ENCODE measurements at regions not wholly inside any gene's neighbourhood (a gene's known extent, or its start where the extent isn't known, plus 50 kb on each side); places are given as distances from the start of the nearest gene placed in this dataset.
"Not testable (repeated sequence)": the region's sequence is repeated elsewhere in the genome, so short reads cannot be mapped to it uniquely, and the experiment has no call there.

DNA sequence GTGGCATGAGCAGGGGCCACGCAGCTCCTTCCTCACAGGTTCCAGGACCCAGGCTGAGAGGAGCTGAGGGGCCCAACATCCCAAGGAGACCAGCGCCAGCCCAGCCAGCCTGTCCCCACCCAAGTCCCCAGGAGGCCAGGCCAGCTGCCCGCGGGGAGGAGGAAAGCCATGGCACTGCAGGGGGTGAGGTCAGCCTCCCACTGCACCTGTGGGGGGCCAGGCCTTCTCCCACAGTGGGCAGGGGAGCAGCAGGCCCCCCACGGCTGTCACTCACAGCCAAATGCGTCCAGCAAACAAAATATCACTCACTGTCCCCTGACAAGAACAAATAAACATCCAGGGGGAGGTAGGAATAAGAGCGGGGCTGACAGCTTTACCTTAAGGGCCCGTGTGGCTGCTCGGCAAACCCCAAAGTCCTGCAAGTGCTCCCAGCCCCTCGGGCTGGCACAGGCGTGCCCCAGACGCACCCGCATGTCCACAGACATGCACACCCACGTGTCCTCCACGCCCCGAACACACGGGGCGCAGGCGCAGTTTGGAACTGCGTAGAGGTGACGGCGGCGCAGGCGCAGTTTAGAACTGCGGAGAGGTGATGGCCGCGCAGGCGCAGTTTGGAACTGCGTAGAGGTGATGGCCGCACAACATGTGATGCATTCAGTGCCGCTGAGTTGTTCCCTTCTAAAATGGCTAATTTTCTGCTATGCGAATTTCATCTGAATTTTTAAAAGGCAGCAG, 291.1 kb downstream of the FOXL1 start:
- no peak for ATAC-seq

DNA sequence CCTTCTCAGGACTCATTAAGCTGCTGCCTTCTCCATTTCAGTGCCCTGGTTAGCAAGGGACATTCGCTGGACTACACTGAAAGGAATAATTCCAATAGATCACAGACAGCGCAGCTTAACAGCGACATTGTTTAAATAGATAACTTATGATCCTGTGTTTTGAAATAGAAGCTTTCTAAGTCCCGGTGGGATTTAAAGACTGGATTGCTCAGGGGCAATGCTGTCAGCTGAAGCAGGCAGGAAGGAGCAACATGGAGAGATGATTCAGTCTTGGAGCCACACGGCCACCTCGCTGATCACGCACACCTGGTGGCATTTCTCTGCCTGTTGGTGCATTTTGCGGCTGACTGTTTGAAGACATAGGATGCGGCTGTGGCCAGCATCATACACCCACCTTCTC, 292.0 kb downstream of the FOXL1 start:
- ATAC-seq, result no peak

DNA sequence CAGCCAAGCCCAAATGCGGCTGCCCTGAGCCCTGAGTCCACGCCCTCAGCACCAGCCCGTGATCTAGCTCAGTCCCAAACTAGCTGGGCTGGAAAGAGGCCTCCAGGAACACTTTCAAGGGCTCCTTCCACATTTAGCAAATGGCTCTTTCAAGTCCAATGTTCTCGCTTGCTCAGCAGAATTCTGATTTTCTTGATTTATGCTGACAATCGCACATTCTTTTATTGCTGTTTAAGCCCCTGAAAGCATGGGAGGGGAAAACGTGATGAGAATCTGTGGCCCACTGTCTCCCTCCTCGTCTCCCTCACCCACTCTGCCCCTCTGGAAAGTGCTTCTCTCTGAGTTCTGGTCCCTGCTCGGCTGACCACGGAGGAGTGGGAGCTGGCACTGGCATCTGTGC, 293.8 kb downstream of the FOXL1 start:
- no peak for ATAC-seq

DNA sequence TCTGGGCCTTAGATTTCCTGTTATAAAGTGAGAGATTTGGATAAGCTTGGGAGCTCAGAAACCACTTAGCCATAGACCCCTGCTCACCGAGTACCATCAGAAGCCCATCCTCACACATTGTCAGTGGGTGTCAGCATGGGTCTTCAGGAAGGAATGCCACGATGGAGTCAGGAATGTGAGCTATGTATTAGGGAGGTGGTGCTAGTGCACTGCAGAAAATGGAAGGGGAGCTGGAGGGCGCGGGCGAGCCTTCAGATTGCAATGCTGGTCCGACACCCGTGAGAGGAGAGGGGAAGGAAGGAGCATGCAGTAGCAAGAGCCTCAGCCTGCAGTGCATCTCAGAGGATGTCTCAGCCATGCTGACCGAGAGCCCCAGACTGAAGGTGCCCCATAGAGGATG, 294.5 kb downstream of the FOXL1 start:
- no peak for ATAC-seq

DNA sequence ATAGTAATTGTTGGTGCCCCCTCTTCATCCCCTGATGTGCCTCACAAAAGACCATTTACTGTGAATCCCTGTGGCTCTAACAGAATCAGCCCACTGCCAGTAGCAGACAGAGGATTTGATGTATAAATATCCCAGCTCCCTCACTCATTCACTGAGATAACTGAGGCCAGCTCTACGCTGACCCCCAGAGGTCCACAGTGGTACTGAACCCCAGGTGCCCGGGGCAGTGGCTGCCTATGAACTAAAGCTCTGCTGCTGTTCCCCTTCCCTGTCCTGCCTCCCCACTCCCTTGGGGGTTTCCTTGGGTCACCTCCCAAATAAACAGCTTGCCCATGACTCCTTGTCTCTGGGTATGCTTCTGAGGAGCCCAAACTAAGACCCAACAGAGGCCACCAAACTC, 295.8 kb downstream of the FOXL1 start:
- ATAC-seq, result no peak

DNA sequence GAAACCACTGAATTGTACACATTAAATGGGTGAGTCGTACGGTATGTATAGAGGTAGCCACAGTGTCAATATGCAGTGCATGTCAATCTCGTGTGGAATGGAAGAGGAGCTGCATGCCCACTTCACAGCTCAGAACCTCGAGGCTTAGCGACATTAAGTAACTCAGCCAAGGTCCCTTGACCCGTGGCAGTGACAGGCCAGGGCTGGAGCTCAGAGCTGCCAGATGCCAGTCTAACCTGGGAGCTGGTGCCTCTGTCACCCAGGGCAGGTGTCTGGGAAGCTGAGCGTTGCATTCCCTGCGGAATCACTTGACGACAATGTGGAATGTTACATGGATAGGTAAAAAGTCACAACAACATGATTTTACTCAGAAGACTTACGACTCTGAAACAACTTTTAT, 298.1 kb downstream of the FOXL1 start:
- no peak for ATAC-seq

DNA sequence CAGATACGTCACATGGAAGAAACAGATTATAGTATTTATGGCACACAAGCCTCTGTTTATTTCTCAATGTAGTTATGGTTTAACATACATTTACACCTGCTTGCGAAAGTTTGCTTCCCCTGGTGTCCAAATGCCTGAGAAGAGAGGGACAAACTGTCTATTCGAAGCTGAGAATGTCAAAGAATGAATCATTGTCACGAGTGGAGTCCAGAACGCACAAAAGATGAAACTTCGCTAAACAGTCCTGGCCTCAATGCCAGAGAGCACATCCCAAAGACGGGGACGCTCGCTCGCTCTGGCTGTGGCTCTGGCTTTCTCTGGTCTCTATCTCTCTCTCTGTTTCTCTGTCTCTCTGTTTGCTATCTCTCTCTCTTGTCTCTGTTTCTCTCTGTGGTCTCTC, 298.8 kb downstream of the FOXL1 start:
- ATAC-seq, result no peak

DNA sequence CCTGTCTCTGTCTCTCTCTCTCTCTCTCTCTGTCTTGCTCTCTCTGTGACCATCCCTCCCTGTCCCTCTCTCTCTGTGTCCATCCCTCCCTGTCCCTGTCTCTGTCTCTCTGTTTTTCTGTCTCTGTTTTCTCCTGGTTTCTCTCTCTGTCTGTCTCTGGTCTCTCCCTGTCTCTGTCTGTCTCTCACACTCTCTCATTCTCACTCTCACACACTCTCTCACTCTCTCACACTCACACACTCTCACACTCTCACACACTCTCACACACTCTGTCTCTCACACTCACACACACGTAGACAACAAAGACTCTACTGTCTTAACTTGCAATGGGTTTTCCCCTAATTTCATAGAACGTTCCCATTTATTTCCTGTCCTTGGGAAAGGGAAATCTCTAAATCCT, 299.5 kb downstream of the FOXL1 start:
- no peak for ATAC-seq

DNA sequence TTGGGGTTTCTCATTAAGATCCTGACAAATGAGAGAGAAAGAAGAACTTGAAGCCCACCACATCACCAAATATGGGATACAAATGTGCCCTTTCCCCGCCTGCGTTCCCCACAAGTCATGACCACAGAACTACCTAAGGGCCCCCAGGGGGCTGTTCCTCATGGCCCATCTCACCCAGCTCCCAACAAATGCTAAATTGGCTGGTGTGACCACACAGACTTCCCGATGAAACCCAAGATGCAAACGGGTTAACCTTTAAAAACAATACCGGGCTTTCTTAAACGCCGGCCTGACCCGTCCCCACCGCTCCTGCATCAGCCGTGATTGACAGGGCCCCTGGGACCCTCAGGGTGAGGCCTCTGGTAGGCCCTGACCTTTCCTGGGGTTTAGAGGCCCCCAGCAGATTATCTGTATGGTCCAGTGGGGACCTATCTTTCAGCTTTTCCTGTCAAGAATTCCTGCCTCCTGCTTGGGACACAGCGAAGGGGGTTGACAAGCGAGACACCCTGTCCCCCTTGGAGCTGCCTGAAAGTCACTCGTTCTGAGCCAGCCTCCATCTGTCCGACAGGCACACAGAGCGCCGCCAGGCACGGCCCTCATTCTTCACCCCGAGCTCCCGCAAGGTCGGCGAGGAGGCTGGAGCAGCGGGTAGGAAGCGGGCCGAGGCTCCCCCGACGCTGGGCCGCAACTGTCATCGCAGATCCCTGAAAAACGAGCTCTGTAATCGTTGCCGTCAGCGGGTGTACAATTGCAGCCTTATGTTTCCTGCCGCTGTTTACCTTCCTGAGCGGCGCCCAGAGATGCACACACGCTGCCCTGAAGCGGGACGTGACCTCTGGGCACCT, 300.1 kb downstream of the FOXL1 start:
- ATAC-seq, result no peak

DNA sequence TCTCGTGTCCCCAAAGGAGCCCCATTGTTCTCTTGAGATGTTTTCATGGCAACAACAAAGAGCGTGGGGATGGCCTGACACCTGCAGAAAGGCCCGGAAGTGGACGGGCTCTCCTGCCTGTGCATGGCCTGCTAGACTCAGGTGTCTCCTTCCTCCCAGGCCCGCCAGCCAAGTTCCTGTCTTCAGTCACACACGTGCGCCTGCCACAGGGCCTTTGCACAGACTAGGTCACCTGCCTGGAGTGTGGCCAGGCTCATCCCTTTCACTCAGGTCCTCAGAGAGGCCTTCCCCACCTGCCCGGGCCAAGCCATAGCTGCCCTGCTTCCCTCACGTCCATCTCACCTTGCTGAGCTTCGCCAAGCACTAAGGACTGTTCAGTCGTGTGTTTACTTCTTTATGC, 300.9 kb downstream of the FOXL1 start:
- ATAC-seq, result no peak

DNA sequence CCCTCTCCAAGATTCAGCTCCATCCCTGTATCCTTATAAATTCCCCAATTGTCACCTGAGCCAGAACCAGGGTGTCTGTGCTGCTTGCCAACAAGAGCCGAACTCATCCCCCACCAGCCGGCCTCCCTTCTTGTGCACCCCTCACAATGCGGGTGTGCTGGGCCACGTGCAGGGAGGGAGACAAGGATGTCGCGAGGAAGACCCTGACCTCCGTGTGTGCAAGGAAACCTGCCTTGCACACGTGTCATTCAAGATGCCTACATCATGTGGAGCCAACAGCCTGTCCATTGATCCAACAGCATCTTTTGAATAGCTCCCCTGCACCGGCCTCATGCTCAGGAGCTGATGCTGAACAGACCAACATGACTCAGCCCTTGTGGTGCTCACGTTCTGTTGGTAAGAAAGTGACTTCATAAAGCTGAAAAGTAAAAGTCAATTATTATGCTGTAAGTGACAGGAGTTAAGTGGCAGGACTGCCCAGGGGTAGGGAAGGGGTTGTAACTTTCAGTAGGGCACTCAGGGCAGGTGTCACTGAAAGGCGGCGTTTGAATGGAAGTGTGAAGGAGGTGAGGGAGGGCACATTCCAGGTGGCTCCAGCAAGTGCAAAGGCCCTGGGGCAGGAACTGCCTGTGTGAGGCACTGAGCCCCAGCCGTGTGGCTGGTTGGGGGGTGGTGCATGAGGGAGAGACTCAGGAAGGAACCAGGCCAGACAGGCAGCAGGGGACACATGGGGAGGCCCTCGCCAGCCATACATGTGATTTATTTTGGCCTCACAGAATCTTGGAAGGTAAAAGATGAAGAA, 302.2 kb downstream of the FOXL1 start:
- no peak for ATAC-seq

DNA sequence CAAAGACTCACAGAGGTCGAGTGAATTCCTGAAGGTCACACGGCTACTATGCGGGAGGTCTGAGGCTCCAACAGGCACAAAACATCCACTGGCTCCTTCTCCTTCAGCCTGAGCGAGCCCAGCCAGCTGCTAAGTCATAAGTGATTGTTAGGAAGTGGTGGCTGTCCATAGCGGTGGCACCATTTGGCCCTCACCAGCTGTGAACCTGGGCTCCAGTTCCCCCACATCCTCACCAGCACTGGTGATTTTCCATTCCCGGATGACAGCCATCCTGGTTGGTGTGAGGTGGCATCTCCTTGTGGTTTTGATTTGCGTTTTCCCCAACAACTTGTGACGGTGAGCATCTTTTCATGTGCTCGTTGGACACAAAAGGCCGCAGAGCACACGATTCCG, 302.8 kb downstream of the FOXL1 start:
- ATAC-seq, result no peak

DNA sequence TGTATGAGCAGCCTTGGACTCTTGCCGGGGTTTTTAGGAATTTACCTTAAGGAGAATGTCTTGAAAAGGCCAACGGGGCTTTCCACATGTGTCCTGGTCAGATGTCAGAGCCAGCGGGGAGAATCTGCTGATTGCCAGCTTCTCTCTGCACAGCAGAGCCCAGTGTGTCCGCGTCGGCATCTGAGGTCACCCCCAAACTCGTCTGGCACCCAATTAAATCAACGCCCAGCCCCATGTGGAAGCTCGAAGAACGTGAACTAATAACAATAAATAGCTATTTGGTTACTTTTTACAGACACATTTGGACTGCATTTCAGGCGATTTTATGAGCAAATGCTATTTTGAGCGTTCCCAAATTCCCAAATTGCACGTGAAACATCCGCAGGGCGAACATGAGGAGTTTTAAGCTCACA, 303.5 kb downstream of the FOXL1 start:
- no peak for ATAC-seq

DNA sequence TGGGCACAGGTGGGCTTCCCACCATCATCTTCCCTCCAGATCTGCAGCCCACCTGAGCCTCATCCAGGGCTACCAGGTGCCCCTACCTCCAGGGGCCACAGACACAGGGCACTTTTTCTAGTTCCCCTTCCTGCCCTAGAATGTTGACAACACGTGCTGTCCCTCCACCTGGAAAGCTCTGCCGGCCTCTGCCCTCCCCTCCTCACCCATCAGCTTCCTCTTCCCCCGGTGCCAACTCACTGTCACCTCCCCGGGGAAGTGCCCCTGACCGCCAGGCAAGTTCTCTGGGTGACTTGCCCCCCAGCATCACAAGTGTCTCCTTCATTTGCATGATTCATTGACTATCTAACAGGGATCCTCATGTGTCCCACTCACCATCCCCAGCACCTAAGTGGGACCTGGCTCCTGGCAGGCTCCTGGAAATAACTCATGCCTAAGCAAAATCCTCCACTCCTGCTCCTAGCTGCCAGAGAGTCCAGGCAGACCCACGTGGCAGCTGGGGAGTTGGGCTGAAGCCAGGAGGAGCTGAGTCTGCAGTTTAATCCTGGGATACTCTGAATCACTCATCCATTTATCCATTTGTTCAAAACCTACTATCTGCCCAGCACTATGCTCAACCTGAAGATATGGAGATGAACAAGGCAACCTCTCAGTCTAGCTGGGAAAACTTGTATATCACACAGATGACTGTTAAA, 304.4 kb downstream of the FOXL1 start:
- no peak for ATAC-seq

DNA sequence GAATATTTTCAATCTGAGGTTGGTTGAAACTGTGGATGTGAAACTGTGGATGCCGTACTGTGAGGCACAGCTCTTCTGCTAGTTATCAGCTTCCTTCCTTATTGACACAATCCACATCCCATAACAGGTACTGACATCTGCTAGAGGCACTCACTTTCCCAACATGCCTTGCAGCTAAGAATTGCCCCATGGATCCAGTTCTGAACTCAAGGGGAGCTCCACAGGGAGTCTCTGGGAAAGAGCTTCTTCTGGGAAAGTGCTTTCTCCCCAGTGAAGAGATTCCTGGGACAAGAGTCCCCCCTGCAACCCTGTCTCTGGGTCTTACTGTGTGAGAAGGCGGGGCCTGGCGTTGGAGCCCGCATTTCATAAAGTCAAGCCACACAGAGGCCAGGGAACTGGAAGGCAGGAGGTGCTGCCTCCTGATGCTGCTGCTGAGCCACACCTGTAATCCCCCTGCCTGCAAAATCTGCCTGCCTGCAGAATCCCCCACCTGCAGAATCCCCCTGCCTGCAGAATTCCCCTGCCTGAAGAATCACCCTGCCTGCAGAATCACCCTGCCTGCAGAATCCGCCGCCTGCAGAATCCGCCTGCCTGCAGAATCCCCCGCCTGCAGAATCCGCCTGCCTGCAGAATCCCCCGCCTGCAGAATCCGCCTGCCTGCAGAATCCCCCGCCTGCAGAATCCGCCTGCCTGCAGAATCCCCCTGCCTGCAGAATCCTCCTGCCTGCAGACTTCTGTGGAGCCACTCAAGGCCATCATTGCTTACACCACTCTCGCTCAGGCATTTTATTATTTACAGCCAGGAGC, 305.4 kb downstream of the FOXL1 start:
- no peak for ATAC-seq

DNA sequence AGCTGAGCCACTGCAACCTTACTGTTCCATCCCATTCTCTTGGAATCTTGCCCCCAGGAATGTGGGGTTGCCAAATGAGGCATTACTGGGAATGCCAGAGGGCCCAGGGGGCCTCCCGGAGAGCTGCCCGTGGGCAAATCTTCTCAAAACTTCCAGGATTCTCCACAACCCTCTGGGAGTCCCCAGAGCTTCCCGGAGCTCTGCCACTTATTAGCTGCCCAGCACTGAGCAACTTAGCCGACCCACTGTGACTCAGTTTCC, 306.0 kb downstream of the FOXL1 start:
- ATAC-seq, result no peak

DNA sequence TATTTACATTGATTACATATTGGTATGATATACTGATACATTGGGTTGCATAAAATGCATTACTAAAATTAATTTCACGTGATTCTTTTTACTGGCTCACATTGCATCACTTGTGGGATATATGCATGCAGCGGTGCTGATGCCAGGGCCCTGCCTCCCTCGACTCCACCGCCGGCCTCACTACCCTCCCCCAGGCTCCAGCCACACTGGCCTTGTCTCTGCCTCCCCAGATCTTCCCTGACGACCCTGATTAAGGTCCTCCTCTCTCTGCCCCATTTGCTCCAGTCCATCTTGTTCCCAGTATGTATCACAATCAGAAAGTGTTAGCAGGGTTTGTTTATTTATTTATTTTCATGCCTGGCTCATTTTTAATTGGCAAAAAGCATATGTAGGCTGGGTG, 306.8 kb downstream of the FOXL1 start:
- no peak for ATAC-seq

DNA sequence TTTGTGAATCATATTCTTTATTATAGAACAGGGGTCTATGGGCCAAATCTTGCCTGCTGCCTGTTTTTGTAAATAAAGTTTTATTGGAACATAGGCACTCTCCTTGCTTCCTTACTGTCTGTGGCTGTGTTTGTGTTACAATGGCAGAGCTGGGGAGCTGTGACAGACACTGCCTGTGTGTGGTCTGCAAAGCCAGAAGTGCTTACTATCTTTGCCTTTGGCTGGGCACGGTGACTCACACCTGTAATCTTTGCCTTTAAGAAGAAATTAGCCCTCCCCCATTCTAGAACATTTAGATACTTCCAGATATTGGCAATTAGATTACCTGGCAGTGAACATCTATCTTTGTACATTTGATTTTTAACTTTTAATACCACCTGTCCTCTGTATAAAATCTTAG, 308.3 kb downstream of the FOXL1 start:
- no peak for ATAC-seq

DNA sequence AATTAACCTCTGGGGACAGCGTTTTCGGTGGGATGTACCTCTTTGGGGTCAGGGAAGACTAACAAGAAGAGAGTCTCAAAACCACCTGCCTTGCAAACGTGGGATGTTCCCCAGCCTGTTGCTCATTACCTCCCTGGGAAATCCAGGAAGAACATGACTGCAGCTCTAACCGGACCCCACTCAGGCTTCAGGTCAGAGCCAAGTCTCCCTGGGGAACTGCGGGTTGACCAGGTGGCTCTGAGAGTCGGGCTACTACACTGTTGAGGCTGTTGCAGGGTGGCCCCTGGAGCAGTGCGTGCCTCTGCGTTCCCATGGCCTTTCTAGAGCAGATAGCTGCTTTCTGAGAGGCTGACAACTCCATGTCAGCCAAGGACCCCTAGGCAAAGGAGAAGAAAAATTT, 309.1 kb downstream of the FOXL1 start:
- ATAC-seq, result no peak

DNA sequence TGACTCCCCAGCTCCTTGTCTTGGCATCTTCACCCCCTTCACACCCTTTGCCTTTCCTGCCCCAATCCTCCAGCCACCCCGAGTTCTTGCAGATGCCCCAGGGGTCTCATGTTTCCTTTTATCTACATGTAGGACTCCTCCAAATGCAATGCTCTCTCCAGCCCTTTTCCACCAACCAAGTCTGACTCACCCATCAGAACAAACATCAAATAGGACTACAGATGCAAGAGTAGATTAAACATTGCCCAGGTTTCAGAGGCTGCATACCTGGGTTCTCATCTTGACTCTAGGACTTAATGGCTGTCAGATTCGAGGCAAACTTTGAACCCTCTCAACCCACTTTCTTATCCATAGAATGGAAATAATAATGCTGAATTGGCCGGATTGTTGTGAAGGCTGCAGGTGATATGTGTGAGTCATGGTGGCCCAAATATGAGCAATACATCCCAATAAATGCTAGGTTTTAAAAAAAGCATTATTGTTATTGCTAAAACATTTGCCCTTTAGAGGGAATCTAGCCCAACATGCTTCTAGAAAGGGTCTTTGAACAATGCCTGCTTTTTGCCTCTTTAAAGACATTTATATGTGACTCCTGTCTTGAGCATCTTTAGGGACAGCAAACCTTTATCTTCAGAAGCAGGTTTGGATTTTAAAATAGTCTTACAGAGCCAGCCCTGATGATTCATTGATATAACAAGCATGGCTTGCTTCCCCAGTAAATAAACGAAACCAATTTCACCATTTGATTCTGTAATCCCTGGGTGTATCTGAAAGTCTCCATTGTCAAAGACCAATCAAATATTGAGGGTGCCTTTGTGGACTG, 310.1 kb downstream of the FOXL1 start:
- ATAC-seq, result no peak

DNA sequence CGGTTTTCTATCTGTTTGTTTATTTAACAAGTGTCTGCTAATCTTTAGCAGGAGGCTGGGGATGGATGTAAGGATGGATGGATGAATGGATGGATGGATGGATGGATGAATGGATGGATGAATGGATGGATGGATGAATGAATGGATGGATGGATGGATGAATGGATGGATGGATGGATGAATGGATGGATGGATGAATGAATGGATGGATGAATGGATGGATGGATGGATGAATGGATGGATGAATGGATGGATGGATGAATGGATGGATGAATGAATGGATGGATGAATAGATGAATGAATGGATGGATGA, 310.7 kb downstream of the FOXL1 start:
- not testable (repeated sequence) for ATAC-seq

DNA sequence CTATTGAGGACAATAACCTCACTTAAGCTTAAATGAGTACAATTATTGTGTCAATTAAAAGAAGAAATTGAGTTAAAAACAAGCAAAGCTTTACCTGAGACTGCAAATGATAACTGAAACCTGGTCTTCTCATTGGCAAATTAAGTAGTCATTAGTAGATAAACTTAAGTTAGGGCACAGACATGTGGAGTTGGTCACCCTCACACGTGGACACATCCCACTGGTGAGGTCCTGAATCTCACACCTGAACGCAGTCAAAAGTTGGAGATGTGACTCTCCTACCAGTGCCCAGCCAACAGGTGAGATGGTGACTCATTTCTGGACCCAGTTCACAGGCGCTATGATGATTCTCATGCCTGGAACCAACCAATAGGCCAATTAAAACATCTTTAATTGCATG, 311.6 kb downstream of the FOXL1 start:
- no peak for ATAC-seq
